Stimulated activated memory B cell treated with anti-CD40 and anti-IgM and Interleukin-4, amounts not matched to agents 10 μg/mL and 1 μg/mL and 100 μg/mL, for 72 hours (primary cell): ENCODE measurements at regions not wholly inside any gene's neighbourhood (a gene's known extent, or its start where the extent isn't known, plus 50 kb on each side); places are given as distances from the start of the nearest gene placed in this dataset.
"Not testable (repeated sequence)": the region's sequence is repeated elsewhere in the genome, so short reads cannot be mapped to it uniquely, and the experiment has no call there.

Experiments
- ATAC-seq: fragments of 150-1000 bp; cut with Tn5 transposase; 2 replicates; pipeline ENCODE4 v1.10.0; 2021
- H3K27ac Mint-ChIP-seq: one replicate; pipeline ENCODE4 v1.8.0; 2022; ENCODE audit warnings: mild to moderate bottlenecking, mixed read lengths
- H3K27me3 Mint-ChIP-seq: one replicate; pipeline ENCODE4 v1.8.0; 2022; ENCODE audit warnings: mixed read lengths
- H3K36me3 Mint-ChIP-seq: one replicate; pipeline ENCODE4 v1.8.0; 2022; ENCODE audit warnings: mixed read lengths
- H3K4me1 Mint-ChIP-seq: one replicate; pipeline ENCODE4 v1.8.0; 2022; ENCODE audit warnings: mixed read lengths
- H3K4me3 Mint-ChIP-seq: one replicate; pipeline ENCODE4 v1.8.0; 2022; ENCODE audit warnings: mild to moderate bottlenecking, moderate library complexity, mixed read lengths
- H3K9me3 Mint-ChIP-seq: one replicate; pipeline ENCODE4 v1.8.0; 2022; ENCODE audit warnings: mixed read lengths

GRCh38 chrX:63428348-63428747, 77.2 kb upstream of the SPIN4 start:
- H3K36me3 Mint-ChIP-seq, result peaks cover 12% of the 10 kb centered on the region
- H3K4me3 Mint-ChIP-seq, result no peak overlapping the region
- no peak for ATAC-seq
- no peaks in the 10 kb centered on the region for H3K4me1 Mint-ChIP-seq
- no peaks in the 10 kb centered on the region for H3K27me3 Mint-ChIP-seq
- no peak overlapping the region for H3K27ac Mint-ChIP-seq
- H3K9me3 Mint-ChIP-seq, result no peaks in the 10 kb centered on the region

DNA sequence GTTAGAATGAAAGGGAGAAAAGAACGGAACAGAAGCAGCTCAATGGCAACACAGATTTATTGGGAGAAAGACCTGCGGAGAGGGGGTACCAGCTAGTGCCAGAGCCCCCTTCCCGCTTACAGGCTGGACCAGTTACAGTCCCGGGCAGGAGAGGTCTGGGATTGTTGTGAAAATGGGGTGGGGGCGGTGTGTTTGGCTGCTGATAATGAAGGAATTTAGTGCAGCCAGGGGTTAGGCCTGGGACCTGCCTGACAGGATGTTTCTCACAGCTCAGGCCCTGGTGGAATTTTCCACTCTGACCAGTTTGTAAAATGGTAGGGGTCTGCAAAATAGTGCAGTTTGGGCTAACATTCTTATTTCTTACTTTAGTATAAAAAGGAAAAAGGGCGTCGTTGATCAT, 75.4 kb upstream of the SPIN4 start:
- H3K4me1 Mint-ChIP-seq, result no peaks in the 10 kb centered on the region
- H3K4me3 Mint-ChIP-seq, result no peak overlapping the region
- no peak overlapping the region for H3K27ac Mint-ChIP-seq
- H3K27me3 Mint-ChIP-seq, result no peaks in the 10 kb centered on the region
- H3K9me3 Mint-ChIP-seq, result no peaks in the 10 kb centered on the region
- ATAC-seq, result no peak
- H3K36me3 Mint-ChIP-seq, result peaks cover 13% of the 10 kb centered on the region

DNA sequence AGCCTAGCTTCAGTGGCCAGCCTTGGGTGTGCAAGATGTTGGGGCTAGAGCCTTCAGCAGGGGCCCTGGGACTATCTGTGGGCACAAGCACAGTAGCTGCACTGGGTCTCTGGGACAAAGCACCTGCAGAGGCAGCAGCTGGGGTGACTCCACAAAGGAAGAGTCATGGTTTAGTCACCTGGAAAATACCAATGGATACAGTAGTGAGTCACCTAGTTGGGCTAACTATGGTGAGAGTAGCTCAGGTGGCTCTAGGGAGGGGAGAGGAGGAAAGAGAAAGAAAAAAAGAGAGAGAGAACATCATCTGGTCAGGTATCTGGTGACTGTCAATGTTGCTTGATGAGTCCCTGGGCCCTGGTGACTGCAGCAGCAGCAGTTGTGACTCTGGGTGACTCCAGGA, 72.9 kb upstream of the SPIN4 start:
- Mint-ChIP-seq H3K4me1 (no peaks in the 10 kb centered on the region), H3K9me3 (peaks cover 3% of the 10 kb centered on the region), H3K27ac (no peak overlapping the region), H3K36me3 (peaks cover 13% of the 10 kb centered on the region), H3K27me3 (no peaks in the 10 kb centered on the region), H3K4me3 (no peak overlapping the region)
- ATAC-seq, result no peak

DNA sequence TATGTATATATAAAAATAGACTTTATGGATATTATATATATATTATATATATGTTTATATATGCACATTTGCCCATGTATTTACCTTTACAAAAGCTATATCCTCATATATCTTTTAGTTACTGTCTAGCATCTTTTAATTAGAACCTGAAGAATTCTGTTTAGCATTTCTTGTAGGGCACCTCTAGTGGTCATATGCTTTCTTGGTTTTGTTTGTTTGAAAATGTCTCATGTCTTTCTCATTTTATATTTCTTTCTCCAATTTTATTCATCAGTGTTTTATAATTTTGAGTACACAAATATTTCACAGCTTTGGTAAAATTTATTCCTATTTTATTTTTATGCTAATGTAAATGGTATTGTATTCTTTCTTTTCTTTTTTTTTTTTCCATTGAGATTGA, 70.3 kb upstream of the SPIN4 start:
- no peaks in the 10 kb centered on the region for H3K4me1 Mint-ChIP-seq
- H3K27me3 Mint-ChIP-seq, result no peaks in the 10 kb centered on the region
- H3K27ac Mint-ChIP-seq, result no peak overlapping the region
- H3K4me3 Mint-ChIP-seq, result no peak overlapping the region
- no peak for ATAC-seq
- H3K36me3 Mint-ChIP-seq, result peaks cover 13% of the 10 kb centered on the region
- peaks cover 3% of the 10 kb centered on the region for H3K9me3 Mint-ChIP-seq

GRCh38 chrX:63418211-63418610, 67.1 kb upstream of the SPIN4 start:
- H3K4me1 Mint-ChIP-seq, result no peaks in the 10 kb centered on the region
- no peak for ATAC-seq
- no peak overlapping the region for H3K4me3 Mint-ChIP-seq
- H3K36me3 Mint-ChIP-seq, result no peaks in the 10 kb centered on the region
- no peak overlapping the region for H3K27ac Mint-ChIP-seq
- H3K27me3 Mint-ChIP-seq, result no peaks in the 10 kb centered on the region
- peaks cover 3% of the 10 kb centered on the region for H3K9me3 Mint-ChIP-seq

- peaks cover 3% of the 10 kb centered on the region for H3K9me3 Mint-ChIP-seq
- H3K4me3 Mint-ChIP-seq, result no peak overlapping the region
- H3K27me3 Mint-ChIP-seq, result no peaks in the 10 kb centered on the region
- H3K27ac Mint-ChIP-seq, result no peak overlapping the region
- no peaks in the 10 kb centered on the region for H3K4me1 Mint-ChIP-seq
- no peak for ATAC-seq
- H3K36me3 Mint-ChIP-seq, result no peaks in the 10 kb centered on the region
These were observed 66.5 kb upstream of the SPIN4 start for GRCh38 chrX:63417649-63418048.

DNA sequence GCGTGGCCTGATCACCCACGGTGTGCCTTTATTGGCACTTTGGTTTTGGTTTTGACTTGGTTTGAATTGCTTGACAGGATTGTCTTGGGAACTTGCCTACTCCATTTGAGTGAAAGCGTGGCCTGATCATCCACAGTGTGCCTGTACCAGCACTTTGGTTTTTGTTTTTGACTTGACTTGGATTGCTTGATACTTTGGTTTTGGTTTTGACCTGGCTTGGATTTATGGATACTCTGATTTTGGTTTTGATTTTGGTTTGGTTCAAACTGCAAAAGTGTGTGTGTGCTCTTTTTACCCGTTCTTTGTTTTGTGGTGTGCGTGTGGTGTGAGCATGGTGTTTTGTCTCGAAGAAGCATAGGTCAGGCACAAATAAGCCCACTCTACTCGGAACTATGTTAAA, 58.8 kb upstream of the SPIN4 start:
- not testable (repeated sequence) for ATAC-seq, H3K27me3 Mint-ChIP-seq, H3K27ac Mint-ChIP-seq, H3K4me1 Mint-ChIP-seq, H3K4me3 Mint-ChIP-seq, H3K9me3 Mint-ChIP-seq, H3K36me3 Mint-ChIP-seq

DNA sequence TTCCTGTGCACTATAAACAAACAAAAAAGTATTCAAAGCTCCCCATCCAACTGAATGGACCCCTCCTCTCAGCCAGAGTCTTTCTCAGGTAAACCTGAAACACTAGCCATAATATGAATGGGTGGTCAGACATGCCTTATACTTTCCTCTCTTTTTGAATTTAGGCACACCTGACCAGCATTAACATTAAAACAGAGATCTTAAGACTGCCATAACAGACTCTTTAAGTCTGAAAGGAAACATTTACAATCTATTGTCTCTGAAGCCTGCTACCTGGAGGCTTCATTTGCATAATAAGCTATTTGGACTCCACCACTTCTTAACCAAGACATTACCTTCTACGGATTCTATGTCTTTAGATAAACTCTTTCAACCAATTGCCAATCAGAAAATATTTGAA, 56.9 kb upstream of the SPIN4 start:
- no peak for ATAC-seq
- Mint-ChIP-seq H3K4me1 (no peaks in the 10 kb centered on the region), H3K4me3 (no peak overlapping the region), H3K9me3 (peaks cover 2% of the 10 kb centered on the region), H3K27ac (no peak overlapping the region), H3K27me3 (no peaks in the 10 kb centered on the region), H3K36me3 (no peaks in the 10 kb centered on the region)

DNA sequence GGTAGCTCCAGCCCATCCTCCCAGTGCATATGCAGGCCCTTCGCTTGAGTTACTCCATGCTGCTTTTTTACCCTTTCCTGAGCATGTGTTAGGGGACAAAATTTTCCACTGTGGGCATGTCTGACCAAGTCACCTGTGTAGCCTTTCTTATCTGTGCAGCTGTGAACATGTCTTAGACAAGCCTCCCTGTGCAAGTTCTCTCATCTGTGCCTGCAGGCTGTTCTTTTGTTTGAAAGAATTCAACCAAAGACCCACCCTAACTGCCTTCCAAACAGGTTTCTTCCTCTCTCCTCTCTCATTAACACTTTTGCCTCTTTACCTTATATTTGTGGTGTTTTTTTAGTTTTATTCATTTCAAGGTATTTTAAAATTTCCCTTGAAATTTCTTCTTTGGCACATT, 53.2 kb upstream of the SPIN4 start:
- Mint-ChIP-seq H3K4me1 (no peaks in the 10 kb centered on the region), H3K4me3 (no peak overlapping the region), H3K9me3 (peaks cover 2% of the 10 kb centered on the region), H3K27ac (no peak overlapping the region), H3K36me3 (no peaks in the 10 kb centered on the region), H3K27me3 (no peaks in the 10 kb centered on the region)
- no peak for ATAC-seq

DNA sequence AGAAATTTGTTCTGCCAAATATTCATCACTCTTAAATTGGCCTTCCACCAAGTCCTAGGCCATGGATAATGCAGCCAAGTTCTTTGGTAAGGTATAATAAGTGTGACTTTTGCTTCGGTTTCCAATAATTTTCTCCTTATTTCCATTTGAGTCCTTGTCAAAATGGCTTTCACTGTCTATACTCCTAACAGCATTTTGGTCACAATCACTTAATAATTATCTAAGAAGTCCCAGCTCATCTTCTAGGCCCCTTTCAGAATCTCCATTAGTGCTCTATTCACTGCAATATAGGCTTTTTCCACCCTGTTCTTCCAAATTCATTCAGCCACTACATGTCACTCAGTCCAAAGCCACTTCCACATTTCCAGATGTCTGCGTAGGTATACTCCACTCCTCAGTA, 51.0 kb upstream of the SPIN4 start:
- Mint-ChIP-seq H3K4me3 (no peak overlapping the region), H3K27me3 (no peaks in the 10 kb centered on the region), H3K27ac (no peak overlapping the region), H3K9me3 (peaks cover 2% of the 10 kb centered on the region), H3K4me1 (no peaks in the 10 kb centered on the region), H3K36me3 (no peaks in the 10 kb centered on the region)
- ATAC-seq, result no peak
